Esophagus muscularis mucosa (tissue), 4 donors: ENCODE measurements at regions not wholly inside any gene's neighbourhood (a gene's known extent, or its start where the extent isn't known, plus 50 kb on each side); places are given as distances from the start of the nearest gene placed in this dataset.

ENCODE experiments used
- EP300 ChIP-seq: sonication (generic); formaldehyde crosslinking; IDR thresholded peaks from one replicate; pipeline ENCODE4 v1.6.1; 2017; ENCODE audit warnings: antibody characterized with exemption
- POLR2A ChIP-seq: fragments of 450-650 bp; IDR thresholded peaks from one replicate; pipeline ENCODE4 v1.6.1; 2017; ENCODE audit warnings: antibody characterized with exemption, moderate library complexity, mild to moderate bottlenecking, low read depth
- TF ChIP-seq, protein P1 (sequence below), 3 experiments: fragments of 200-600 bp in 2 of 3; fragments of 450-650 bp in 1 of 3; sonication (generic) in 2 of 3; IDR thresholded peaks; one replicate each; pipeline ENCODE4 v1.5.1; 2017 to 2019; ENCODE audit warnings: antibody characterized with exemption in 3 of 3, mild to moderate bottlenecking in 2 of 3, moderate library complexity in 1 of 3

GRCh38 chr3:168501570-168501969 lies 405.8 kb upstream of the GOLIM4 start:
- no peak for TF ChIP-seq POLR2A
- TF ChIP-seq, protein P1, sequence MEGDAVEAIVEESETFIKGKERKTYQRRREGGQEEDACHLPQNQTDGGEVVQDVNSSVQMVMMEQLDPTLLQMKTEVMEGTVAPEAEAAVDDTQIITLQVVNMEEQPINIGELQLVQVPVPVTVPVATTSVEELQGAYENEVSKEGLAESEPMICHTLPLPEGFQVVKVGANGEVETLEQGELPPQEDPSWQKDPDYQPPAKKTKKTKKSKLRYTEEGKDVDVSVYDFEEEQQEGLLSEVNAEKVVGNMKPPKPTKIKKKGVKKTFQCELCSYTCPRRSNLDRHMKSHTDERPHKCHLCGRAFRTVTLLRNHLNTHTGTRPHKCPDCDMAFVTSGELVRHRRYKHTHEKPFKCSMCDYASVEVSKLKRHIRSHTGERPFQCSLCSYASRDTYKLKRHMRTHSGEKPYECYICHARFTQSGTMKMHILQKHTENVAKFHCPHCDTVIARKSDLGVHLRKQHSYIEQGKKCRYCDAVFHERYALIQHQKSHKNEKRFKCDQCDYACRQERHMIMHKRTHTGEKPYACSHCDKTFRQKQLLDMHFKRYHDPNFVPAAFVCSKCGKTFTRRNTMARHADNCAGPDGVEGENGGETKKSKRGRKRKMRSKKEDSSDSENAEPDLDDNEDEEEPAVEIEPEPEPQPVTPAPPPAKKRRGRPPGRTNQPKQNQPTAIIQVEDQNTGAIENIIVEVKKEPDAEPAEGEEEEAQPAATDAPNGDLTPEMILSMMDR (IDR thresholded peaks at IDR 0.05) = no peak
- TF ChIP-seq EP300 = no peak
